ENCODE measurements at regions not wholly inside any gene's neighbourhood (a gene's known extent, or its start where the extent isn't known, plus 50 kb on each side); places are given as distances from the start of the nearest gene placed in this dataset.

DNA sequence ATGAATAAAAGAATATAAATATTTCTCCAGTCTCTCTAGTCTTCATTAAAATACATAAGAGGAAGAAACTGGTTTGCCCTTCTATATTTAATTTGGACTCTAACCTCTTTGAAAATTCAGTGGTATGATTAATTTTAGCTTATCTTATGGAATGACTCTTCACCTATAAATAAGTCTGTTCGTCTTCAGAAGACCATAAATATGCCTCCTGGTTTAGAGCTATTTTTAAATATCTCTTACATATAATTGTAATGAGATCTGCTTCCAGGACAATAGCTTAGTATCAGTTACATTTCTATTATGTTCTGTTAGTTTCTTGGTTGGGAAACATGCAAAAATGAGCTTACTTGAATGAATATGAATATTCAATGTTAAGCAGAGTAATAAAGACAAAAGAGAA lies 257.5 kb upstream of the HMGA2 start:
- TF ChIP-seq CTCF (conservative IDR thresholded peaks at IDR 0.05 in 1 of 2, IDR thresholded peaks at IDR 0.05 in 1 of 2; ENCODE audit: low read depth in 1 of 2, low read length in 2 of 2) (no peak), EZH2 (IDR thresholded peaks at IDR 0.05; ENCODE audit: low read length, missing control alignments) (no peak)

All from fibroblast of lung (primary cell).